Tibial artery (tissue), 4 donors: ENCODE measurements at regions not wholly inside any gene's neighbourhood (a gene's known extent, or its start where the extent isn't known, plus 50 kb on each side); places are given as distances from the start of the nearest gene placed in this dataset.

ENCODE experiments used
- DNase-seq, 2 donors: peaks; one replicate each; pipeline ENCODE4 v3.0.0-alpha.2; 2019
- H3K27ac ChIP-seq, 2 donors: fragments of 200-600 bp; sonication (generic) in 1 of 2; 1 replicate in 1 of 2; 2 replicates in 1 of 2; pipeline ENCODE4 v1.5.1; 2018 to 2019; ENCODE audit warnings: mild to moderate bottlenecking in 1 of 2
- H3K27me3 ChIP-seq, 2 donors: fragments of 200-600 bp; sonication (generic) in 1 of 2; one replicate each; pipeline versions ENCODE4 v1.5.1 to v1.6.0; 2016 to 2019
- H3K36me3 ChIP-seq, 3 donors: fragments of 200-600 bp; sonication (generic) in 2 of 3; one replicate each; pipeline ENCODE4 v1.5.1; 2016 to 2019; ENCODE audit warnings: mild to moderate bottlenecking in 2 of 3
- H3K4me1 ChIP-seq, 4 donors: fragments of 200-600 bp; sonication (generic) in 2 of 4; 1 replicate in 3 of 4; 2 replicates in 1 of 4; pipeline ENCODE4 v1.5.1; 2016 to 2019
- H3K4me3 ChIP-seq, 2 donors: fragments of 200-600 bp; sonication (generic) in 1 of 2; 1 replicate in 1 of 2; 2 replicates in 1 of 2; pipeline ENCODE4 v1.5.1; 2018 to 2019; ENCODE audit warnings: mild to moderate bottlenecking in 2 of 2
- H3K9me3 ChIP-seq, 3 donors: fragments of 200-600 bp; sonication (generic) in 1 of 3; one replicate each; pipeline ENCODE4 v1.5.1; 2016 to 2019
- CTCF ChIP-seq, 2 experiments: fragments of 200-600 bp in 1 of 2; fragments of 450-650 bp in 1 of 2; IDR thresholded peaks; one replicate each; pipeline ENCODE4 v1.5.1; 2017 to 2019; ENCODE audit warnings: antibody characterized with exemption in 2 of 2, mild to moderate bottlenecking in 1 of 2, moderate library complexity in 1 of 2
- intact Hi-C: fragments of 100-400 bp; cut with DNase I; formaldehyde crosslinking; loops from one replicate; pipeline ENCODE4 v1.15.0; 2023; ENCODE audit warnings: low total_unique reads

GRCh38 chr2:36074008-36074407 lies 281.6 kb upstream of the CRIM1 start:
- TF ChIP-seq CTCF (IDR thresholded peaks at IDR 0.05): no peak
- intact Hi-C loops: no loop called here
- Histone ChIP-seq H3K36me3 (no peaks in the 10 kb centered on the region), H3K9me3 (no peaks in the 10 kb centered on the region), H3K27ac (no peak overlapping the region), H3K4me3 (no peak overlapping the region), H3K27me3 (no peaks in the 10 kb centered on the region), H3K4me1 (no peaks in the 10 kb centered on the region)
- no peak for DNase-seq

GRCh38 chr2:36071698-36072097 lies 283.9 kb upstream of the CRIM1 start:
- Histone ChIP-seq H3K9me3 (no peaks in the 10 kb centered on the region), H3K36me3 (no peaks in the 10 kb centered on the region), H3K27me3 (no peaks in the 10 kb centered on the region), H3K27ac (no peak overlapping the region), H3K4me1 (no peaks in the 10 kb centered on the region), H3K4me3 (no peak overlapping the region)
- no peak for DNase-seq
- intact Hi-C loops: no loop called here
- no peak for TF ChIP-seq CTCF (IDR thresholded peaks at IDR 0.05)

- TF ChIP-seq CTCF (IDR thresholded peaks at IDR 0.05): no peak
- no peaks in the 10 kb centered on the region for H3K36me3 ChIP-seq
- DNase-seq: no peak
- no peak overlapping the region for H3K4me3 ChIP-seq
- H3K27ac ChIP-seq: no peak overlapping the region
- intact Hi-C loops: no loop called here
- no peaks in the 10 kb centered on the region for H3K9me3 ChIP-seq
- H3K27me3 ChIP-seq: no peaks in the 10 kb centered on the region
- H3K4me1 ChIP-seq: no peaks in the 10 kb centered on the region
These were observed 286.5 kb upstream of the CRIM1 start for GRCh38 chr2:36069074-36069473.

GRCh38 chr2:36068086-36068485 lies 287.5 kb upstream of the CRIM1 start:
- H3K27me3 ChIP-seq: no peaks in the 10 kb centered on the region
- no peak for TF ChIP-seq CTCF (IDR thresholded peaks at IDR 0.05)
- H3K27ac ChIP-seq: no peak overlapping the region
- DNase-seq: no peak
- H3K36me3 ChIP-seq: no peaks in the 10 kb centered on the region
- H3K4me1 ChIP-seq: no peaks in the 10 kb centered on the region
- intact Hi-C loops: no loop called here
- H3K9me3 ChIP-seq: no peaks in the 10 kb centered on the region
- no peak overlapping the region for H3K4me3 ChIP-seq

- Histone ChIP-seq H3K27me3 (no peaks in the 10 kb centered on the region), H3K9me3 (peaks cover 0 to 2% (median 0%) of the 10 kb centered on the region in 3 donors), H3K27ac (no peak overlapping the region), H3K4me3 (no peak overlapping the region), H3K4me1 (no peaks in the 10 kb centered on the region), H3K36me3 (no peaks in the 10 kb centered on the region)
- no peak for DNase-seq
- TF ChIP-seq CTCF (IDR thresholded peaks at IDR 0.05): no peak
- intact Hi-C loops: no loop called here
These were observed 295.4 kb upstream of the CRIM1 start for GRCh38 chr2:36060133-36060532.

- Histone ChIP-seq H3K27me3 (no peaks in the 10 kb centered on the region), H3K4me1 (no peaks in the 10 kb centered on the region), H3K36me3 (no peaks in the 10 kb centered on the region), H3K27ac (no peak overlapping the region), H3K9me3 (peaks cover 0 to 2% (median 0%) of the 10 kb centered on the region in 3 donors), H3K4me3 (no peak overlapping the region)
- no peak for DNase-seq
- no peak for TF ChIP-seq CTCF (IDR thresholded peaks at IDR 0.05)
- intact Hi-C loops: no loop called here
These were observed 295.9 kb upstream of the CRIM1 start for GRCh38 chr2:36059691-36060090.
